Heart left ventricle (tissue), 13 donors: ENCODE measurements at regions not wholly inside any gene's neighbourhood (a gene's known extent, or its start where the extent isn't known, plus 50 kb on each side); places are given as distances from the start of the nearest gene placed in this dataset.

Source experiments
- POLR2A ChIP-seq, 2 donors: fragments of 450-650 bp; IDR thresholded peaks; one replicate each; pipeline ENCODE4 v1.6.1; 2017; ENCODE audit warnings: antibody characterized with exemption in 2 of 2, mild to moderate bottlenecking in 2 of 2, moderate library complexity in 2 of 2
- TF ChIP-seq, protein P1 (sequence below), 12 donors: fragments of 200-600 bp; sonication (generic) in 4 of 12; IDR thresholded peaks; one replicate each; pipeline versions ENCODE4 v1.5.0 to v1.8.0; 2018 to 2022; ENCODE audit warnings: antibody characterized with exemption in 12 of 12, mild to moderate bottlenecking in 5 of 12
- donor health status: ischemic (EF 13 %, LVEDD 7.1; RV severe dilation, severe dysfunction).
- donor health status: DM: no; HTN: yes; CAD: no.
- donor health status: DM: no; HTN: no; CAD: no.
- donor health status: ischemic (EF 25% LVEDD 6.9; RV normal size, moderate dysfunction).
- donor health status: ischemic (EF 25% LVEDD 5.7; RV mildly dilated, moderate dysfunction).
- donor health status: ischemic (EF 35%, LVEDD 5.7; RV mildly dilated, moderate dysfunction).
- donor health status: nonischemic (EF 11% LVEDD 7.7; RV severe dilation, severe dysfunction).
- donor health status: DM: yes; HTN: yes; CAD: no.
- donor health status: PGD.
- donor health status: ischemic (EF 29% LVEDD 5.4; RV normal size, mild dysfunction).
- donor health status: nonischemic (EF 23%, LVEDD 6.1; RV moderate dilation, normal function).

- TF ChIP-seq POLR2A (IDR thresholded peaks at IDR 0.05) = no peak
- TF ChIP-seq, protein P1, sequence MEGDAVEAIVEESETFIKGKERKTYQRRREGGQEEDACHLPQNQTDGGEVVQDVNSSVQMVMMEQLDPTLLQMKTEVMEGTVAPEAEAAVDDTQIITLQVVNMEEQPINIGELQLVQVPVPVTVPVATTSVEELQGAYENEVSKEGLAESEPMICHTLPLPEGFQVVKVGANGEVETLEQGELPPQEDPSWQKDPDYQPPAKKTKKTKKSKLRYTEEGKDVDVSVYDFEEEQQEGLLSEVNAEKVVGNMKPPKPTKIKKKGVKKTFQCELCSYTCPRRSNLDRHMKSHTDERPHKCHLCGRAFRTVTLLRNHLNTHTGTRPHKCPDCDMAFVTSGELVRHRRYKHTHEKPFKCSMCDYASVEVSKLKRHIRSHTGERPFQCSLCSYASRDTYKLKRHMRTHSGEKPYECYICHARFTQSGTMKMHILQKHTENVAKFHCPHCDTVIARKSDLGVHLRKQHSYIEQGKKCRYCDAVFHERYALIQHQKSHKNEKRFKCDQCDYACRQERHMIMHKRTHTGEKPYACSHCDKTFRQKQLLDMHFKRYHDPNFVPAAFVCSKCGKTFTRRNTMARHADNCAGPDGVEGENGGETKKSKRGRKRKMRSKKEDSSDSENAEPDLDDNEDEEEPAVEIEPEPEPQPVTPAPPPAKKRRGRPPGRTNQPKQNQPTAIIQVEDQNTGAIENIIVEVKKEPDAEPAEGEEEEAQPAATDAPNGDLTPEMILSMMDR (IDR thresholded peaks at IDR 0.05) = no peak
These were observed 136.7 kb downstream of the FCRL5 start for GRCh38 chr1:157415661-157416060.
